Upper lobe of left lung (tissue), 4 donors: ENCODE measurements at regions not wholly inside any gene's neighbourhood (a gene's known extent, or its start where the extent isn't known, plus 50 kb on each side); places are given as distances from the start of the nearest gene placed in this dataset.

Experiments
- POLR2AphosphoS5 ChIP-seq, 2 donors: sonication (generic); formaldehyde crosslinking; IDR thresholded peaks; one replicate each; pipeline ENCODE4 v1.5.1; 2017; ENCODE audit warnings: antibody characterized with exemption in 2 of 2
- TF ChIP-seq, protein P1 (sequence below), 6 experiments: fragments of 450-650 bp in 4 of 6; fragments of 200-600 bp in 2 of 6; sonication (generic) in 2 of 6; IDR thresholded peaks; one replicate each; pipeline ENCODE4 v1.5.1; 2016 to 2019; ENCODE audit warnings: antibody characterized with exemption in 6 of 6

DNA sequence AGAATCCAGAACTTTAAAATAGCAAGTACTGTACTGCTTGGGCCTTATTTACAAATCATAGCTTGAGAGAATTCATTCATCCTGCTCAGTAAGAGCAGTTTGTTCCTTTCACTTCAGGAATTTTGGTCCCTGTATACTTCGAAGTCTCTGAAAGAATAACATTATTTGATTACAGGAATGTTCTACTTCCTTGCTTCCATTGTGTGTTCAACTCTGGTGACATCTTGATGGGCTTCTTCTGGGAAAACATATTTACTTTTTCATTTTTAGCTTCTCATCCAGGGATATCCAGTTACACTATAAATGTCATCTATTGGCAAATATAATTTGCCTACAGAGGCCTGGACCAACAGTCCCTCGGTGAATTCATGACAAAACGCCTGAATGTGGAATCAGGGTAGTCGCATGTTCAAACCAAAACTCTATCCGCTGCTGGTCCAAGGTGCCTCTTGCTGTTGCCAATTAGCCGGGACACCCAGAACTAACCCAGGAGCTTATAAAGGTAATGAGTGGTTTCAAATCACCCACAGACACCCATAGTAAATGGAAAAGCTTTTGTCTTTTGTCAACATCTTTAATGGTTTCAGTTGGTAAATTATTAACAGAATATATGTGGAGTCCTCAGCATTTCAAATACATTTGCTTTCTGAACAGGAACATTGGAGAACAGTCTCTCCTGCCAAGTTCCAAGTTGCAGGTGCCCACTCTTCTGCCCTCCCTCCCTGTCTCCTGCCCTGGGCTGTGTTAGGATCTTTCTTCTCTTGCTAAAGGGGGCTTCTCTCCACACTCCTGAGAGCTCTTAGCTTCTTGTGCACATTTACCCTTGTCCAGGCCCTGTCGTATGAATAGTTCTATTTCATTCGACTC, 162.5 kb upstream of the CITED2 start:
- TF ChIP-seq, protein P1, sequence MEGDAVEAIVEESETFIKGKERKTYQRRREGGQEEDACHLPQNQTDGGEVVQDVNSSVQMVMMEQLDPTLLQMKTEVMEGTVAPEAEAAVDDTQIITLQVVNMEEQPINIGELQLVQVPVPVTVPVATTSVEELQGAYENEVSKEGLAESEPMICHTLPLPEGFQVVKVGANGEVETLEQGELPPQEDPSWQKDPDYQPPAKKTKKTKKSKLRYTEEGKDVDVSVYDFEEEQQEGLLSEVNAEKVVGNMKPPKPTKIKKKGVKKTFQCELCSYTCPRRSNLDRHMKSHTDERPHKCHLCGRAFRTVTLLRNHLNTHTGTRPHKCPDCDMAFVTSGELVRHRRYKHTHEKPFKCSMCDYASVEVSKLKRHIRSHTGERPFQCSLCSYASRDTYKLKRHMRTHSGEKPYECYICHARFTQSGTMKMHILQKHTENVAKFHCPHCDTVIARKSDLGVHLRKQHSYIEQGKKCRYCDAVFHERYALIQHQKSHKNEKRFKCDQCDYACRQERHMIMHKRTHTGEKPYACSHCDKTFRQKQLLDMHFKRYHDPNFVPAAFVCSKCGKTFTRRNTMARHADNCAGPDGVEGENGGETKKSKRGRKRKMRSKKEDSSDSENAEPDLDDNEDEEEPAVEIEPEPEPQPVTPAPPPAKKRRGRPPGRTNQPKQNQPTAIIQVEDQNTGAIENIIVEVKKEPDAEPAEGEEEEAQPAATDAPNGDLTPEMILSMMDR (IDR thresholded peaks at IDR 0.05), result no peak
- TF ChIP-seq POLR2AphosphoS5 (IDR thresholded peaks at IDR 0.05), result no peak
